ENCODE measurements at regions not wholly inside any gene's neighbourhood (a gene's known extent, or its start where the extent isn't known, plus 50 kb on each side); places are given as distances from the start of the nearest gene placed in this dataset.

DNA sequence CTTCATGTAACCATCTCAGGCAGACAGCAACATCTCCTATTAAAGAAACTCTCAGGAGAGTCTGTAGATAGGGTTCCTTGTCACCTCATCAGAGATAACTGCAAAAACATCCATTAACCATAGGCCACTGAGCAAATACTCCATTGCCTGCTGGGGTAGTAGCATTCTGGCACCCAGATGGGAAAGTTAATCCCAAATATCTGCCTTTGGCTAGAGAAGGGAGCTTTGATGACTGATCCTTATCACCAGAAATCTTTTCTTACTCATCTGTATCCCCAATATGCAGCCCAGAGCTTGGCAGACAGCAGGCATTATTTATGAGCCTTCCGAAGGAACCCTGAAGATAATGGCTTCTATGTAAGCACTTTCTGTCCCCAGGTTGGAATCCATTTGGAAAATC is 173.1 kb downstream of the MFSD1 start:
- TF ChIP-seq, protein P1, sequence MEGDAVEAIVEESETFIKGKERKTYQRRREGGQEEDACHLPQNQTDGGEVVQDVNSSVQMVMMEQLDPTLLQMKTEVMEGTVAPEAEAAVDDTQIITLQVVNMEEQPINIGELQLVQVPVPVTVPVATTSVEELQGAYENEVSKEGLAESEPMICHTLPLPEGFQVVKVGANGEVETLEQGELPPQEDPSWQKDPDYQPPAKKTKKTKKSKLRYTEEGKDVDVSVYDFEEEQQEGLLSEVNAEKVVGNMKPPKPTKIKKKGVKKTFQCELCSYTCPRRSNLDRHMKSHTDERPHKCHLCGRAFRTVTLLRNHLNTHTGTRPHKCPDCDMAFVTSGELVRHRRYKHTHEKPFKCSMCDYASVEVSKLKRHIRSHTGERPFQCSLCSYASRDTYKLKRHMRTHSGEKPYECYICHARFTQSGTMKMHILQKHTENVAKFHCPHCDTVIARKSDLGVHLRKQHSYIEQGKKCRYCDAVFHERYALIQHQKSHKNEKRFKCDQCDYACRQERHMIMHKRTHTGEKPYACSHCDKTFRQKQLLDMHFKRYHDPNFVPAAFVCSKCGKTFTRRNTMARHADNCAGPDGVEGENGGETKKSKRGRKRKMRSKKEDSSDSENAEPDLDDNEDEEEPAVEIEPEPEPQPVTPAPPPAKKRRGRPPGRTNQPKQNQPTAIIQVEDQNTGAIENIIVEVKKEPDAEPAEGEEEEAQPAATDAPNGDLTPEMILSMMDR (IDR thresholded peaks at IDR 0.05; ENCODE audit: poor library complexity, severe bottlenecking): no peak
- no peak for TF ChIP-seq EZH2 (IDR thresholded peaks at IDR 0.05; ENCODE audit: borderline replicate concordance, insufficient read depth, low read length, poor library complexity, severe bottlenecking)
- TF ChIP-seq TAF1 (IDR thresholded peaks at IDR 0.05; ENCODE audit: low read depth): no peak
- TF ChIP-seq, protein P2, sequence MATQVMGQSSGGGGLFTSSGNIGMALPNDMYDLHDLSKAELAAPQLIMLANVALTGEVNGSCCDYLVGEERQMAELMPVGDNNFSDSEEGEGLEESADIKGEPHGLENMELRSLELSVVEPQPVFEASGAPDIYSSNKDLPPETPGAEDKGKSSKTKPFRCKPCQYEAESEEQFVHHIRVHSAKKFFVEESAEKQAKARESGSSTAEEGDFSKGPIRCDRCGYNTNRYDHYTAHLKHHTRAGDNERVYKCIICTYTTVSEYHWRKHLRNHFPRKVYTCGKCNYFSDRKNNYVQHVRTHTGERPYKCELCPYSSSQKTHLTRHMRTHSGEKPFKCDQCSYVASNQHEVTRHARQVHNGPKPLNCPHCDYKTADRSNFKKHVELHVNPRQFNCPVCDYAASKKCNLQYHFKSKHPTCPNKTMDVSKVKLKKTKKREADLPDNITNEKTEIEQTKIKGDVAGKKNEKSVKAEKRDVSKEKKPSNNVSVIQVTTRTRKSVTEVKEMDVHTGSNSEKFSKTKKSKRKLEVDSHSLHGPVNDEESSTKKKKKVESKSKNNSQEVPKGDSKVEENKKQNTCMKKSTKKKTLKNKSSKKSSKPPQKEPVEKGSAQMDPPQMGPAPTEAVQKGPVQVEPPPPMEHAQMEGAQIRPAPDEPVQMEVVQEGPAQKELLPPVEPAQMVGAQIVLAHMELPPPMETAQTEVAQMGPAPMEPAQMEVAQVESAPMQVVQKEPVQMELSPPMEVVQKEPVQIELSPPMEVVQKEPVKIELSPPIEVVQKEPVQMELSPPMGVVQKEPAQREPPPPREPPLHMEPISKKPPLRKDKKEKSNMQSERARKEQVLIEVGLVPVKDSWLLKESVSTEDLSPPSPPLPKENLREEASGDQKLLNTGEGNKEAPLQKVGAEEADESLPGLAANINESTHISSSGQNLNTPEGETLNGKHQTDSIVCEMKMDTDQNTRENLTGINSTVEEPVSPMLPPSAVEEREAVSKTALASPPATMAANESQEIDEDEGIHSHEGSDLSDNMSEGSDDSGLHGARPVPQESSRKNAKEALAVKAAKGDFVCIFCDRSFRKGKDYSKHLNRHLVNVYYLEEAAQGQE (IDR thresholded peaks at IDR 0.05; ENCODE audit: borderline replicate concordance): no peak
- no peak for TF ChIP-seq EP300 (conservative IDR thresholded peaks at IDR 0.05; ENCODE audit: poor library complexity, severe bottlenecking)
- no peak for TF ChIP-seq RAD21 (conservative IDR thresholded peaks at IDR 0.05)

All from neural cell (in vitro differentiated cells).